ENCODE measurements at regions not wholly inside any gene's neighbourhood (a gene's known extent, or its start where the extent isn't known, plus 50 kb on each side); places are given as distances from the start of the nearest gene placed in this dataset. TPM values are rescaled to one million over a fixed set of nuclear protein-coding genes. Genes with fewer than 3 reads are reported as not detected.
"Not testable (repeated sequence)": the region's sequence is repeated elsewhere in the genome, so short reads cannot be mapped to it uniquely, and the experiment has no call there.

DNA sequence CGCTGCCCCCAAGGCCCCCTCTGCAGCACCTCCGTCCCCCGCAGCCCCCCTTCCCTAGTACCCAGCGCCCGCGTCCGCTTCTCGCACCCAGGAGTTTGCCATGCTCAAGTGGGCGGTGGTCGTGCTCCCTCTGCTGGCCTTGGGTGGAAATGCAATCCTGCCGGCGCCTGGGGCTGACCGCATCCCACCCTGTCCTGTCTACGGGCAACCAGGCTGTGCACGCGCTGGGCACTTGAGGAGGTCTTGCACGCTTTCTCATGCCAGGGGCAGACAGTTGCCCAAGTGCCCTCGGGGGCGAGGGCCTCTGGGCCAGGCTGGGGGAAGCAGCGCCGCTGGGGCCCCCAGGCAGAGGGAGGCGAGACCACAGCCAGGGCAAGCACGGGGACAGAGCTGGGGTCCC lies 1450.7 kb upstream of the TPTE start:
- TF ChIP-seq, protein P1, sequence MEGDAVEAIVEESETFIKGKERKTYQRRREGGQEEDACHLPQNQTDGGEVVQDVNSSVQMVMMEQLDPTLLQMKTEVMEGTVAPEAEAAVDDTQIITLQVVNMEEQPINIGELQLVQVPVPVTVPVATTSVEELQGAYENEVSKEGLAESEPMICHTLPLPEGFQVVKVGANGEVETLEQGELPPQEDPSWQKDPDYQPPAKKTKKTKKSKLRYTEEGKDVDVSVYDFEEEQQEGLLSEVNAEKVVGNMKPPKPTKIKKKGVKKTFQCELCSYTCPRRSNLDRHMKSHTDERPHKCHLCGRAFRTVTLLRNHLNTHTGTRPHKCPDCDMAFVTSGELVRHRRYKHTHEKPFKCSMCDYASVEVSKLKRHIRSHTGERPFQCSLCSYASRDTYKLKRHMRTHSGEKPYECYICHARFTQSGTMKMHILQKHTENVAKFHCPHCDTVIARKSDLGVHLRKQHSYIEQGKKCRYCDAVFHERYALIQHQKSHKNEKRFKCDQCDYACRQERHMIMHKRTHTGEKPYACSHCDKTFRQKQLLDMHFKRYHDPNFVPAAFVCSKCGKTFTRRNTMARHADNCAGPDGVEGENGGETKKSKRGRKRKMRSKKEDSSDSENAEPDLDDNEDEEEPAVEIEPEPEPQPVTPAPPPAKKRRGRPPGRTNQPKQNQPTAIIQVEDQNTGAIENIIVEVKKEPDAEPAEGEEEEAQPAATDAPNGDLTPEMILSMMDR (IDR thresholded peaks at IDR 0.05): peak in 1 of 6 experiments; percentile 15
- DNase-seq; H3K9me3 ChIP-seq; H3K27me3 ChIP-seq; H3K27ac ChIP-seq; H3K4me3 ChIP-seq (replicated peaks in 1 of 3); H3K36me3 ChIP-seq; H3K4me1 ChIP-seq; intact Hi-C loops (cut with DNase I): not testable (repeated sequence)
- no CpG with 5 or more reads among the region's 23 CpGs for WGBS, 2 donors

DNA sequence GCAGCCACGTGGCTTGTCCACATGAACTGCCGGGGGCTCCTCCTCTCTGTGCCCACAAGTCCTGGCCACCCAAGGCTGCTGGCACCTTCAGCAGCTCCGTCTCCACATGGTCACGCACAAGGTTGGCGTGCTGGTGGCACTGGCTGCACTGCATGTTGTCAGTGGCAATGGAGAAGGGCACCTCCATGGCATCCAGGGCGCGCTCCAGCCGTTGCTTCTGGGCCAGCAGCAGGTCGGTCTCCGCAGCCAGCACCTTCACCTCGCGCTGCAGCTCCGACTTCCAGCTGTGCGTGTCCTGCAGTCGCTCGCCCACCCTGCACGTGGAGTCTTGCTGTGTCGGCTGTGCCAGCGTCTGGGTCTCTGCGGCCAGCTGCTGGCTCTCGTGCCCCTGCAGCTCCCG lies 1448.4 kb upstream of the TPTE start:
- H3K27ac ChIP-seq; intact Hi-C loops (cut with DNase I); H3K4me3 ChIP-seq (replicated peaks in 1 of 3); H3K9me3 ChIP-seq; H3K27me3 ChIP-seq; H3K4me1 ChIP-seq; DNase-seq; H3K36me3 ChIP-seq: not testable (repeated sequence)
- WGBS, 2 donors: 65 to 78% methylated on average over 11 to 21 of the region's 22 CpGs

DNA sequence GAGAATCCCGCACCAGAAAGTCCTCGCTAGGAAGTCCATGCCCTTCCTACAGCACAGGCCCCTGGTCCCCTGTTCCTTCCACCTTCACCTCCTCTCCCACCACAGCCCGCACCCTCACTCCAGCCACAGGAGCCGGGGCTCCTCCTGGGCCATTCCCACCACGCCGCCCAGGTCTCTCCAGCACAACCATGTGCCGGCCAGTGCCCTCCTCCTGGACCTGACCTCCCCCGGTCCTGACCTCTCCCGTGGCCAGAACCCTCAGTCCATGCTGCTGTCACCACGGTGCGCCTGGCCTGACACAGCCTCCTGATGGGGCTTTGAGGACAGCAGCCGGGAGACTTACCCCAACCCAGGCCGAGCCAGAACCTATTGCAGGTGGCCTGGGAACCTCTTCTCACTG lies 1446.6 kb upstream of the TPTE start:
- DNase-seq; H3K4me1 ChIP-seq; H3K27ac ChIP-seq; H3K9me3 ChIP-seq; H3K27me3 ChIP-seq; intact Hi-C loops (cut with DNase I); H3K36me3 ChIP-seq; H3K4me3 ChIP-seq (replicated peaks in 1 of 3): not testable (repeated sequence)
- WGBS, 2 donors: 88% methylated on average over 9 of the region's 13 CpGs; no CpG with 5 or more reads in 1 of the 2 donors

DNA sequence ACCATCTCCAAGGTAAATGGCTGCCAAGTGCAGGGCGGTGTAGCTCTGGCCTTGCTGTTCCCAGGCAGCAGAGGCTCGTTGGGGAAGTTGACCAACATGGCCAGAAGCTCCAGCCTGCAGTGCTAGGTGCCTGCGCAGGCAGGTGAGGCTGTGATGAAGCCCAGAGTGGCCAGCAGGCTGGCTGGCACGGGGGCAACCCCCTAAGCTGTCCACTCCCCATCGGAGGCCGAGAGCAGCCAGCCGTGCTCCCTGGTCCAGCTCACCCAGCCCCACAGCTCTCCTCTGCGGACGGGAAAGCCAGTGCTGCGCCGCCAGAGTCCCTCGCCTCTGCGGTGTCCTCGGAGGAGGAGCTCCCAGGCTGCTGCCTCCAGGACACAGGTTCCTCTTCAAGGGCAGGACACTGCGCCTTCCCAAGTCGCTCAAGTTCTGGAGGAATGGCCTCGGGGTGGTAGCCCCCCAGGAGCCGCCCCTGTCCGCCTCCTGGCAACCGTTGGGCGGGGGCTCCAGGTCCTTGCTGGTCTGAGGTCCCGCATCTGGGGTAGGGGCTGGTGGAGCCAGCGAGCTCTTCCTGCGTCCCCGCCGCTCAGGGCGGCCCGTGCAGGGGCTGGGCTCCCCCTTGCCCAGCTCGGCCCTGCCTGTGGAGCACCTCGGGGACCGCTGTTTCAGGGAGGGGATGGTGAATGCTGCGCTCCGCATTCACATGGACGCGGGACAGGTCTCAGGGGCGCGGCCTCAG lies 1438.1 kb upstream of the TPTE start:
- H3K27me3 ChIP-seq; H3K27ac ChIP-seq; H3K36me3 ChIP-seq; H3K9me3 ChIP-seq; H3K4me1 ChIP-seq; DNase-seq; intact Hi-C loops (cut with DNase I); H3K4me3 ChIP-seq (replicated peaks in 1 of 3): not testable (repeated sequence)
- 70% methylated on average over 8 of the region's 37 CpGs; no CpG with 5 or more reads in 1 of the 2 donors for WGBS, 2 donors

DNA sequence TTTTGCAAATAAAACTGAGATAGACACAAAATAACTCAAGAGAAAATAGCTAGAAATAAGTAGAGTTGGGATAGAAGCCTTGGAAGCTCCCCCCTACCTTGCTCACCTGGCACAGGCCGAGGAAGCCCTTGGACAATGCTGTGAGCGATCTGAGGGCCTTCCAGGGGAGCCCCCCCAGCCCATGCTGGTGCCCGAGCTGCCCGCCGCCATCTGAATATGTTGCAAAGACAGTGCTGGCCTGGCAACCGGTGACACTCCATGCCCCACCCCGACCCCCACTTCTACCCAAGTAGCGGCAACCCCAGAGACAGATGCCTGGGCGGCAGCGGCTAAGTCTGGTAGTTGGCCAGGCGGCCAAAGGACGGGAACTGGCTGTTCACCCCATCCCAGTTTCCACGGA lies 1435.1 kb upstream of the TPTE start:
- H3K4me1 ChIP-seq; H3K4me3 ChIP-seq (replicated peaks in 1 of 3); H3K27me3 ChIP-seq; DNase-seq; H3K36me3 ChIP-seq; intact Hi-C loops (cut with DNase I); H3K9me3 ChIP-seq; H3K27ac ChIP-seq: not testable (repeated sequence)
- 88% methylated on average over 7 of the region's 13 CpGs; no CpG with 5 or more reads in 1 of the 2 donors for WGBS, 2 donors

DNA sequence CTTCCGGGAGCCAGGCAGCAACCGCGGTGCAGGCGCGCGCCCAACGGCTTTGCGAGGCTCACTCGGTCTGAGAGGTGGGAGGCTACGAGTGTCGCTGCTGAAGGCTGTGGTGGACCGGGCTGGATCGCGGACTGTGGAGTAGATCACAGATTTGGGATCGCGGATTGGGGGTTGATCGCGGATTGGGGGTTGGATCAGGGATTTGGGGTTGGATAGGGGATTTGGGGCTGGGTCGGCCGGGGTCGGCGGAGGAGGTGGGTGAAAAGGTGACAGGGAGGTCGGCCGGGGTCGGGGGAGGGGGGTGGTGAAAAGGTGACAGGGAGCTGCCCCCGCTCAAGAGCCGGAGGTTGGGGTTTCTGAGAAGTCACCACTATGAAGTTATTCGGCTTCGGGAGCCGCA lies 1433.6 kb upstream of the TPTE start:
- H3K4me3 ChIP-seq (replicated peaks in 1 of 3); H3K36me3 ChIP-seq; H3K4me1 ChIP-seq; DNase-seq; H3K27me3 ChIP-seq; H3K27ac ChIP-seq; H3K9me3 ChIP-seq; intact Hi-C loops (cut with DNase I): not testable (repeated sequence)
- WGBS, 2 donors: 80 to 91% methylated on average over 16 to 29 of the region's 30 CpGs

DNA sequence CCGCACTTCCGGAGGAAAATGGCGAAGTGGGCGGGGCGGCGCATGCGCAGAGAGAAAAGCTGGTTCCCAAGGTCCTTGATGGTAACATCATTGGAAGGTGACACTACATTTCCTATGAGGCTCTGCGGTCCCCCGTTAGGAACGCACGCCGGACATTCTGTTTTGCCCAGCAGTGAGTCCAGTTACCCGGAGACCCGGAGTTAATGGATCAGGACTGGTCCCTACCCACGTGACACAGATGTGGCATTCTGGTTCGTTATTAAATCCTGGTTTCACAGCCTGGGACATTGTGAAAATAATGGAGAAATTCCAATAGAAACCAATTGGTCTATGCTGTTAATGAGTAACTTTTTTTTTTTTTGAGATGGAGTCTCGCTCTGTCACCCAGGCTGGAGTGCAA lies 1391.6 kb upstream of the TPTE start:
- H3K36me3 ChIP-seq; H3K9me3 ChIP-seq; H3K27ac ChIP-seq; intact Hi-C loops (cut with DNase I); DNase-seq; H3K4me1 ChIP-seq; H3K27me3 ChIP-seq; H3K4me3 ChIP-seq (replicated peaks in 1 of 3): not testable (repeated sequence)
- WGBS, 2 donors: 87% methylated on average over 9 of the region's 17 CpGs; no CpG with 5 or more reads in 1 of the 2 donors

DNA sequence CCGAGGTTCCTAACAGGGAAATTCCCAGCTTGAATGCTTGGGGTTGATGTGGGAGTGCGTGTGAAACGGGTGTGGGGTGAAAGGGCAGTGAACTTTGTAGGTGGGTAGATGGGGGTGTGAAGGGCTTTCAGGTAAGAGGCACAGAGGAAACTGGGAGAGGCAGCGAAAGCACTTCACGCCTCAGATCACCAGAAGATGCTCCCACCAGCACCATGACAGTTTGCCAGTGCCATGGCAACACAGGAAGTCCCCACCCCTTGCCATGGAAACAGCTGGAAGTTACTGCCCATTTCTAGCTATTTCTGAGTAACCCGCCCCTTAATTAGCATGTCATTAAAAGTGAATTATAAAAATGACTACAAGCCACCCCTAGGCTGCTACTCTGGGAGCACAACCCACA lies 1390.6 kb upstream of the TPTE start:
- H3K9me3 ChIP-seq; H3K27me3 ChIP-seq; DNase-seq; H3K27ac ChIP-seq; H3K4me3 ChIP-seq (replicated peaks in 1 of 3); H3K4me1 ChIP-seq; H3K36me3 ChIP-seq; intact Hi-C loops (cut with DNase I): not testable (repeated sequence)
- 61 to 62% methylated on average over 4 to 6 of the region's 6 CpGs for WGBS, 2 donors

Small RNA genes in the stretch of these regions (small RNA-seq; reads per million reads assigned to genes)
- not detected for gene CR392039.1

Data from thyroid gland (tissue), 4 donors.